Cardiac fibroblast (primary cell): ENCODE measurements at regions not wholly inside any gene's neighbourhood (a gene's known extent, or its start where the extent isn't known, plus 50 kb on each side); places are given as distances from the start of the nearest gene placed in this dataset.

Experiments used
- DNase-seq, 2 donors: peaks; one replicate each; pipeline versions ENCODE4 v3.0.0 to v3.0.0-alpha.2; 2010; ENCODE audit warnings: low read depth in 2 of 2
- H3K4me3 ChIP-seq, 2 donors: replicated peaks in 1 of 2; 1 replicate in 1 of 2; 2 replicates in 1 of 2; pipeline ENCODE4 v1.5.1; 2011; ENCODE audit warnings: low read depth in 2 of 2, low read length in 2 of 2, mild to moderate bottlenecking in 2 of 2, moderate library complexity in 1 of 2
- TF ChIP-seq, protein P1 (sequence below): IDR thresholded peaks from one replicate; pipeline ENCODE4 v1.5.1; 2011; ENCODE audit warnings: low read depth, mild to moderate bottlenecking, low read length, inconsistent platforms

- DNase-seq, result no peak
- no peak overlapping the region for H3K4me3 ChIP-seq
- TF ChIP-seq, protein P1, sequence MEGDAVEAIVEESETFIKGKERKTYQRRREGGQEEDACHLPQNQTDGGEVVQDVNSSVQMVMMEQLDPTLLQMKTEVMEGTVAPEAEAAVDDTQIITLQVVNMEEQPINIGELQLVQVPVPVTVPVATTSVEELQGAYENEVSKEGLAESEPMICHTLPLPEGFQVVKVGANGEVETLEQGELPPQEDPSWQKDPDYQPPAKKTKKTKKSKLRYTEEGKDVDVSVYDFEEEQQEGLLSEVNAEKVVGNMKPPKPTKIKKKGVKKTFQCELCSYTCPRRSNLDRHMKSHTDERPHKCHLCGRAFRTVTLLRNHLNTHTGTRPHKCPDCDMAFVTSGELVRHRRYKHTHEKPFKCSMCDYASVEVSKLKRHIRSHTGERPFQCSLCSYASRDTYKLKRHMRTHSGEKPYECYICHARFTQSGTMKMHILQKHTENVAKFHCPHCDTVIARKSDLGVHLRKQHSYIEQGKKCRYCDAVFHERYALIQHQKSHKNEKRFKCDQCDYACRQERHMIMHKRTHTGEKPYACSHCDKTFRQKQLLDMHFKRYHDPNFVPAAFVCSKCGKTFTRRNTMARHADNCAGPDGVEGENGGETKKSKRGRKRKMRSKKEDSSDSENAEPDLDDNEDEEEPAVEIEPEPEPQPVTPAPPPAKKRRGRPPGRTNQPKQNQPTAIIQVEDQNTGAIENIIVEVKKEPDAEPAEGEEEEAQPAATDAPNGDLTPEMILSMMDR, result no peak
Observed at GRCh38 chr6:166824880-166825250, 131.5 kb downstream of the RNASET2 start.

GRCh38 chr6:166824146-166824879, 132.0 kb downstream of the RNASET2 start:
- TF ChIP-seq, protein P1, result no peak
- no peak overlapping the region for H3K4me3 ChIP-seq
- no peak for DNase-seq

DNA sequence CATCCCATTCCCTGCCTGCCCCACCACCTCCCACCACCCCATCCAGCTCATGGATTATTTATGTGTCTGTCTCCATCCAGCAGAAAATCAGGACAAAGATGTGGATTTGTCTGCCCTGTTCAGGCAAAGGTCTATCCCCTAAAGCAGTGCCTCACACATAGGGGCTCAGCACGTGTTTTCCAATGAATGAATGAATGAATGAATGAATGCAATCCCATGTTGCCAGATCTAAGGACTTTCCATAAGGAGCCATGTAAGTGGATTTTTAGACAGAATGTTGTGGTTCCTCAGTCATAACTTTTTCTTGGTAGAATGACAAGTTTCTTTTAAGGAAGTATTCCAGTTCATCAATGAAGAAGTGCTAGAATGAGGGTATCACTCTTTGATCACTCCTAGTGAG, 133.7 kb downstream of the RNASET2 start:
- no peak overlapping the region for H3K4me3 ChIP-seq
- no peak for DNase-seq
- TF ChIP-seq, protein P1, result no peak

- TF ChIP-seq, protein P1, result no peak
- DNase-seq, result no peak
- H3K4me3 ChIP-seq, result no peak overlapping the region
Observed at GRCh38 chr6:166820483-166820882, 135.9 kb downstream of the RNASET2 start.

GRCh38 chr6:166820070-166820469, 136.3 kb downstream of the RNASET2 start:
- DNase-seq, result no peak

GRCh38 chr6:166815629-166816028, 140.7 kb downstream of the RNASET2 start:
- H3K4me3 ChIP-seq, result no peak overlapping the region
- peak in 1 of 2 donors; percentile 6 for DNase-seq
- TF ChIP-seq, protein P1, result no peak

More at GRCh38 chr6:166820070-166820469, 136.3 kb downstream of the RNASET2 start:
- H3K4me3 ChIP-seq, result no peak overlapping the region
- TF ChIP-seq, protein P1, result no peak

DNA sequence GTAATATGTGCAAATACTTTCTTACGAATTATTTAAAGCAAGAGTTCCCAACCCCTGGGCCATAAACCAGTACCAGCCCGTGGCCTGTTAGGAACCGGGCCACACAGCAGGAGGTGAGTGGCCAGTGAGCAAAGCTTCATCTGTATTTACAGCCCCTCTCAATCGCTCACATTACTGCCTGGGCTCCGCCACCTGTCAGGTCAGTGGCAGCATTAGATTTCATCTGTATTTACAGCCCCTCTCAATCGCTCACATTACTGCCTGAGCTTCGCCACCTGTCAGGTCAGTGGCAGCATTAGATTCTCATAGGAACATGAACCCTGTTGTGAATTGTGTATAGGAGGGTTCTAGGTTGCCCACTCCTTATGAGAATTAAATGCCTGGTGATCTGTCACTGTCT, 142.0 kb downstream of the RNASET2 start:
- H3K4me3 ChIP-seq, result no peak overlapping the region
- DNase-seq, result no peak
- TF ChIP-seq, protein P1, result no peak
